Neural cell (in vitro differentiated cells): ENCODE measurements at regions not wholly inside any gene's neighbourhood (a gene's known extent, or its start where the extent isn't known, plus 50 kb on each side); places are given as distances from the start of the nearest gene placed in this dataset.

ENCODE experiments used
- CTCF ChIP-seq: fragments of 450-650 bp; IDR thresholded peaks from 2 replicates; pipeline ENCODE4 v1.5.1; 2014; ENCODE audit warnings: antibody characterized with exemption, mild to moderate bottlenecking, moderate library complexity; ENCODE audit not compliant: poor library complexity, severe bottlenecking
- EP300 ChIP-seq: fragments of 450-650 bp; conservative IDR thresholded peaks from 2 replicates; pipeline ENCODE4 v1.6.1; 2014; ENCODE audit warnings: antibody characterized with exemption, mild to moderate bottlenecking, moderate library complexity; ENCODE audit not compliant: poor library complexity, severe bottlenecking
- EZH2 ChIP-seq: fragments of 200-600, 300-800 bp; shearing (Covaris generic), sonication (generic); IDR thresholded peaks from 2 replicates; pipeline ENCODE4 v1.6.1; 2014; ENCODE audit warnings: antibody characterized with exemption, low read length, borderline replicate concordance, mild to moderate bottlenecking; ENCODE audit not compliant: insufficient read depth, poor library complexity, severe bottlenecking
- MXI1 ChIP-seq: fragments of 450-650 bp; conservative IDR thresholded peaks from 2 replicates; pipeline ENCODE4 v1.6.1; 2014; ENCODE audit warnings: antibody characterized with exemption, mild to moderate bottlenecking; ENCODE audit not compliant: poor library complexity, severe bottlenecking
- POLR2AphosphoS5 ChIP-seq: IDR thresholded peaks from 2 replicates; pipeline ENCODE4 v1.6.1; 2012
- RAD21 ChIP-seq: fragments of 450-650 bp; conservative IDR thresholded peaks from 2 replicates; pipeline ENCODE4 v1.6.1; 2014; ENCODE audit warnings: antibody characterized with exemption, mild to moderate bottlenecking, moderate library complexity
- REST ChIP-seq: IDR thresholded peaks from 2 replicates; pipeline ENCODE4 v1.6.1; 2012; ENCODE audit warnings: borderline replicate concordance
- SMC3 ChIP-seq: fragments of 450-650 bp; conservative IDR thresholded peaks from 2 replicates; pipeline ENCODE4 v1.6.1; 2014; ENCODE audit warnings: antibody characterized with exemption, mild to moderate bottlenecking, moderate library complexity; ENCODE audit not compliant: poor library complexity
- TAF1 ChIP-seq: IDR thresholded peaks from 2 replicates; pipeline ENCODE4 v1.6.1; 2012; ENCODE audit warnings: low read depth

GRCh38 chr11:15390857-15391256 is 276.1 kb downstream of the INSC start:
- TF ChIP-seq SMC3 = no peak
- no peak for TF ChIP-seq CTCF
- TF ChIP-seq MXI1 = no peak
- no peak for TF ChIP-seq EZH2
- TF ChIP-seq EP300 = no peak
- no peak for TF ChIP-seq POLR2AphosphoS5
- no peak for TF ChIP-seq TAF1
- TF ChIP-seq RAD21 = no peak
- TF ChIP-seq REST = no peak
